ENCODE measurements at regions not wholly inside any gene's neighbourhood (a gene's known extent, or its start where the extent isn't known, plus 50 kb on each side); places are given as distances from the start of the nearest gene placed in this dataset.

- Histone ChIP-seq H4K20me1 (replicated peaks; ENCODE audit: control insufficient read depth, insufficient read depth, low read length) (no peaks in the 10 kb centered on the region), H3K4me1 (replicated peaks in 1 of 2; ENCODE audit: control insufficient read depth in 2 of 2, insufficient read depth in 2 of 2, low read length in 2 of 2) (no peaks in the 10 kb centered on the region), H3K36me3 (ENCODE audit: control insufficient read depth, insufficient read depth, low read length) (no peaks in the 10 kb centered on the region), H3K79me2 (ENCODE audit: control insufficient read depth, insufficient read depth, low read length) (no peaks in the 10 kb centered on the region), H3K27ac (ENCODE audit: extremely low read depth, low read depth, low read length) (no peak overlapping the region), H3K4me2 (ENCODE audit: insufficient read depth, low read length) (no peak overlapping the region), H3K9me3 (replicated peaks; ENCODE audit: control insufficient read depth, insufficient read depth, low read depth, low read length) (no peaks in the 10 kb centered on the region), H3K9me1 (ENCODE audit: control insufficient read depth, insufficient read depth, low read length) (no peaks in the 10 kb centered on the region), H2AFZ (ENCODE audit: low read depth, low read length) (no peak overlapping the region), H3K27me3 (ENCODE audit: control insufficient read depth in 2 of 2, insufficient read depth in 2 of 2, low read length in 2 of 2) (peaks cover 0 to 19% of the 10 kb centered on the region in 2 experiments; a peak in 3 of 5 replicates), H3K9ac (ENCODE audit: insufficient read depth in 1 of 2, low read depth in 2 of 2, low read length in 2 of 2) (no peak overlapping the region), H3K4me3 (no peak overlapping the region)
- BruUV-seq (replicated peaks): no TSS peak
- intact Hi-C loops (cut with micrococcal nuclease) (no loop called here), in situ Hi-C loops (cut with MboI) (no loop called here)
- ChIA-PET POLR2A (no interaction called here), CTCF (ENCODE audit: low intra/inter-chr PET ratio) (no interaction called here)
- ATAC-seq (no peak), FAIRE-seq (no peak), DNase-seq (ENCODE audit: extremely low read depth in 1 of 4, low spot score in 3 of 4) (no peak)
- 2% methylated on average over 5 of the region's 5 CpGs for WGBS (ENCODE audit: insufficient coverage, low coverage, missing lambda C conversion rate)
- TF ChIP-seq MCM3 (IDR thresholded peaks at IDR 0.05) (no peak), CCAR2 (IDR thresholded peaks at IDR 0.05; ENCODE audit: low read depth, low read length) (no peak), ARID3B (CRISPR knock-in tag; IDR thresholded peaks at IDR 0.05; ENCODE audit: borderline replicate concordance) (no peak), CGGBP1 (CRISPR knock-in tag; IDR thresholded peaks at IDR 0.05) (no peak), MYNN (IDR thresholded peaks at IDR 0.05) (no peak), MYNN (CRISPR knock-in tag; IDR thresholded peaks at IDR 0.05) (no peak), CTCF (IDR thresholded peaks at IDR 0.05 in 2 of 3, conservative IDR thresholded peaks at IDR 0.05 in 1 of 3; ENCODE audit: insufficient read depth in 2 of 3, low read depth in 1 of 3, low read length in 3 of 3) (no peak), HBP1 (CRISPR knock-in tag; IDR thresholded peaks at IDR 0.05) (no peak), CBFA2T3 (IDR thresholded peaks at IDR 0.05) (no peak), TOE1 (IDR thresholded peaks at IDR 0.05; ENCODE audit: borderline replicate concordance) (no peak), TOE1 (CRISPR knock-in tag; IDR thresholded peaks at IDR 0.05; ENCODE audit: borderline replicate concordance, low read depth) (no peak)
- TF ChIP-seq, protein P1, sequence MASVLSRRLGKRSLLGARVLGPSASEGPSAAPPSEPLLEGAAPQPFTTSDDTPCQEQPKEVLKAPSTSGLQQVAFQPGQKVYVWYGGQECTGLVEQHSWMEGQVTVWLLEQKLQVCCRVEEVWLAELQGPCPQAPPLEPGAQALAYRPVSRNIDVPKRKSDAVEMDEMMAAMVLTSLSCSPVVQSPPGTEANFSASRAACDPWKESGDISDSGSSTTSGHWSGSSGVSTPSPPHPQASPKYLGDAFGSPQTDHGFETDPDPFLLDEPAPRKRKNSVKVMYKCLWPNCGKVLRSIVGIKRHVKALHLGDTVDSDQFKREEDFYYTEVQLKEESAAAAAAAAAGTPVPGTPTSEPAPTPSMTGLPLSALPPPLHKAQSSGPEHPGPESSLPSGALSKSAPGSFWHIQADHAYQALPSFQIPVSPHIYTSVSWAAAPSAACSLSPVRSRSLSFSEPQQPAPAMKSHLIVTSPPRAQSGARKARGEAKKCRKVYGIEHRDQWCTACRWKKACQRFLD (CRISPR knock-in tag; IDR thresholded peaks at IDR 0.05): no peak
- TF ChIP-seq, protein P2, sequence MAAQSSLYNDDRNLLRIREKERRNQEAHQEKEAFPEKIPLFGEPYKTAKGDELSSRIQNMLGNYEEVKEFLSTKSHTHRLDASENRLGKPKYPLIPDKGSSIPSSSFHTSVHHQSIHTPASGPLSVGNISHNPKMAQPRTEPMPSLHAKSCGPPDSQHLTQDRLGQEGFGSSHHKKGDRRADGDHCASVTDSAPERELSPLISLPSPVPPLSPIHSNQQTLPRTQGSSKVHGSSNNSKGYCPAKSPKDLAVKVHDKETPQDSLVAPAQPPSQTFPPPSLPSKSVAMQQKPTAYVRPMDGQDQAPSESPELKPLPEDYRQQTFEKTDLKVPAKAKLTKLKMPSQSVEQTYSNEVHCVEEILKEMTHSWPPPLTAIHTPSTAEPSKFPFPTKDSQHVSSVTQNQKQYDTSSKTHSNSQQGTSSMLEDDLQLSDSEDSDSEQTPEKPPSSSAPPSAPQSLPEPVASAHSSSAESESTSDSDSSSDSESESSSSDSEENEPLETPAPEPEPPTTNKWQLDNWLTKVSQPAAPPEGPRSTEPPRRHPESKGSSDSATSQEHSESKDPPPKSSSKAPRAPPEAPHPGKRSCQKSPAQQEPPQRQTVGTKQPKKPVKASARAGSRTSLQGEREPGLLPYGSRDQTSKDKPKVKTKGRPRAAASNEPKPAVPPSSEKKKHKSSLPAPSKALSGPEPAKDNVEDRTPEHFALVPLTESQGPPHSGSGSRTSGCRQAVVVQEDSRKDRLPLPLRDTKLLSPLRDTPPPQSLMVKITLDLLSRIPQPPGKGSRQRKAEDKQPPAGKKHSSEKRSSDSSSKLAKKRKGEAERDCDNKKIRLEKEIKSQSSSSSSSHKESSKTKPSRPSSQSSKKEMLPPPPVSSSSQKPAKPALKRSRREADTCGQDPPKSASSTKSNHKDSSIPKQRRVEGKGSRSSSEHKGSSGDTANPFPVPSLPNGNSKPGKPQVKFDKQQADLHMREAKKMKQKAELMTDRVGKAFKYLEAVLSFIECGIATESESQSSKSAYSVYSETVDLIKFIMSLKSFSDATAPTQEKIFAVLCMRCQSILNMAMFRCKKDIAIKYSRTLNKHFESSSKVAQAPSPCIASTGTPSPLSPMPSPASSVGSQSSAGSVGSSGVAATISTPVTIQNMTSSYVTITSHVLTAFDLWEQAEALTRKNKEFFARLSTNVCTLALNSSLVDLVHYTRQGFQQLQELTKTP (IDR thresholded peaks at IDR 0.05; ENCODE audit: low read depth in 1 of 2, partially characterized antibody in 2 of 2): no peak
These were observed 92.4 kb upstream of the TMEM72 start for GRCh38 chr10:44818701-44819127.

All from K562 (cell line).